Esophagus squamous epithelium (tissue), 5 donors: ENCODE measurements at regions not wholly inside any gene's neighbourhood (a gene's known extent, or its start where the extent isn't known, plus 50 kb on each side); places are given as distances from the start of the nearest gene placed in this dataset.

Source experiments
- DNase-seq: peaks from one replicate; lab custom pipeline; 2025; lab: John Stamatoyannopoulos, UW
- H3K27ac ChIP-seq, 4 donors: fragments of 200-600 bp; sonication (generic); one replicate each; pipeline ENCODE4 v1.5.1; 2016 to 2019; ENCODE audit warnings: mild to moderate bottlenecking in 1 of 4
- H3K27me3 ChIP-seq, 4 donors: fragments of 200-600 bp; sonication (generic); 1 replicate in 3 of 4; 2 replicates in 1 of 4; pipeline versions ENCODE4 v1.5.1 to v1.6.0; 2017 to 2021; ENCODE audit warnings: antibody characterized with exemption in 1 of 4
- H3K36me3 ChIP-seq, 3 donors: fragments of 200-600 bp; sonication (generic); one replicate each; pipeline ENCODE4 v1.5.1; 2016 to 2019
- H3K4me1 ChIP-seq, 3 donors: fragments of 200-600 bp; sonication (generic); one replicate each; pipeline ENCODE4 v1.5.1; 2017 to 2019
- H3K4me3 ChIP-seq, 4 donors: fragments of 200-600 bp; sonication (generic); 1 replicate in 3 of 4; 2 replicates in 1 of 4; pipeline ENCODE4 v1.5.1; 2016 to 2019; ENCODE audit warnings: mild to moderate bottlenecking in 2 of 4, moderate library complexity in 1 of 4
- H3K9me3 ChIP-seq, 3 donors: fragments of 200-600 bp; sonication (generic); one replicate each; pipeline ENCODE4 v1.5.1; 2016 to 2019
- CTCF ChIP-seq, 6 experiments: fragments of 450-650 bp in 4 of 6; fragments of 200-600 bp in 2 of 6; sonication (generic) in 2 of 6; IDR thresholded peaks; one replicate each; pipeline ENCODE4 v1.5.1; 2016 to 2019; ENCODE audit warnings: antibody characterized with exemption in 6 of 6, mild to moderate bottlenecking in 4 of 6, moderate library complexity in 4 of 6
- POLR2A ChIP-seq, 4 donors: fragments of 450-650 bp; IDR thresholded peaks; one replicate each; pipeline ENCODE4 v1.6.1; 2017; ENCODE audit warnings: antibody characterized with exemption in 4 of 4, mild to moderate bottlenecking in 4 of 4, moderate library complexity in 3 of 4
- WGBS, 2 donors: methylation state at CpG; one replicate each; pipeline ENCODE4 v1.1.5; 2018; 5-methylcytosine and 5-hydroxymethylcytosine counted together
- intact Hi-C: fragments of 100-400 bp; cut with DNase I; formaldehyde crosslinking; loops from one replicate; pipeline ENCODE4 v1.15.0; 2022
- donor health status: DM: yes; HTN: yes; CAD: no.

DNA sequence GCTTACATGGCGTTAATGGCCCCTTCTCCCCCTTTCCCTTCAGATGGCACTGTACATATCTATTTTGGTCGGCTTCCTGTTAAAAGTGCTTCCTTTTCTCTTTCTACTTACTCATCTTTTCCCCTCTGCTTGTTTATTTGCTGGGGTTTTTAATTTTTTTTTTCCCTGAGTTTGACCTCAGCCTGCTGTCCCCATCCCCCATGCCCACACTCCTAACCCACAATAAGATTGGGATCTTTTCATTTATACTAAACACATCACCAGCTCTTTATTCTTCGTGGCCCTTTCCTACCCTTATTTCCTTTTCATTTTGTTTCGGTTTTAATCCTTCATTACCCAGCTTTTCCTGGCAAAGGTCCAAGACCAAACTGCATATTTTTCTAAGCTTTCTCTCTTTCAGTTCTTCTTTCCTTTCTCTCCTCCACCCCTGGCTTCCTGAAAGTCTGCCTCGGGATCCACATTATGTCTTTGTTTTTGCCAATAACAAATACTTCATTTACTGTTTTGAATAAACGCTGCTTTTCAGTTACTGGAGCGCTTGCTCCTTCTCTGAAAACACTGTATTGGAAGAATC is 152.0 kb upstream of the USP9X start:
- peaks cover 0 to 28% (median 0%) of the 10 kb centered on the region in 3 donors for H3K4me1 ChIP-seq
- no peaks in the 10 kb centered on the region for H3K27me3 ChIP-seq
- no peaks in the 10 kb centered on the region for H3K9me3 ChIP-seq
- 10 to 22% methylated on average over 7 of the region's 7 CpGs for WGBS, 2 donors
- no peak for DNase-seq
- peak overlapping the region in 3 of 4 donors; percentile 6 to 19 (median 17) for H3K4me3 ChIP-seq
- no peak for TF ChIP-seq POLR2A (IDR thresholded peaks at IDR 0.05)
- no peak for TF ChIP-seq CTCF (IDR thresholded peaks at IDR 0.05)
- H3K27ac ChIP-seq, result peak overlapping the region; percentile 39 to 82 (median 68)
- no peaks in the 10 kb centered on the region for H3K36me3 ChIP-seq
- intact Hi-C loops, result no loop called here

DNA sequence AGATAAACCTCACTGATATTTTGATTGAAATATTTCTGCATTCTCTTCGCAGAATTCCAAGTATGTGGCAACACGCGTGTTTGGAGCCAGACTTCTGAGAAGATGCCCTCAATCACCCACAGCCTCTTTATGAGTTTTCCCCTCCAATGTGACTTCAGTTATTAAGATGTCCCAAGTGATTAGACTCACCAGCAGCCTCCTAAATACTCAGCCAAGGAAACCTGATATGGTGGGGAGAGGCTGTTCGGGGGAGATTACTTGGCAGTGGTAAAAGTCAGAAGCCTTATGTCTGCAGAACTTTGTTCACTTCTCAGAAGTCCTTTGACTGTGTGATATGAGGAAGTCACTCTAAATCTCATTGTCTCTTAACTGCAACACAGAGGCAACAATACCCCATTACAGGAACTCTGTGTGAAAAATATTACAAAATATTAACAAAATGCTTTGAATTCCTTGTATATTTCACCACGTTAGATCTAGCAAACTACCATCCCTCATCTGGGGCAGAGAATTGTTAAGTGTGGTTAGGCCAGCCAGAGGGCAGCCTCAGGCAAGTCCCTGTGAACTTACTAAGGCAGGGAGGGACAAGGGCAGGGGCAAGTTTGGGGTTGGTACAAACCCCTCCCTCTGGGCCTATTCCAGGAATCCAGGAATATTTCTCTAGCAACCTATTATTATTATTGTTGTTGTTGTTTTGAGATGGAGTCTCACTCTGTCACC is 151.4 kb upstream of the USP9X start:
- no peaks in the 10 kb centered on the region for H3K36me3 ChIP-seq
- intact Hi-C loops, result no loop called here
- DNase-seq, result no peak
- H3K4me3 ChIP-seq, result peak overlapping the region in 3 of 4 donors; percentile 6 to 19 (median 17)
- no peaks in the 10 kb centered on the region for H3K9me3 ChIP-seq
- no peaks in the 10 kb centered on the region for H3K27me3 ChIP-seq
- H3K4me1 ChIP-seq, result peaks cover 0 to 28% (median 0%) of the 10 kb centered on the region in 3 donors
- WGBS, 2 donors, result 0 to 46% methylated on average over 2 to 5 of the region's 5 CpGs
- no peak for TF ChIP-seq POLR2A (IDR thresholded peaks at IDR 0.05)
- TF ChIP-seq CTCF (IDR thresholded peaks at IDR 0.05), result no peak
- H3K27ac ChIP-seq, result peak overlapping the region; percentile 39 to 82 (median 68)

- intact Hi-C loops, result no loop called here
- TF ChIP-seq CTCF (IDR thresholded peaks at IDR 0.05), result no peak
- TF ChIP-seq POLR2A (IDR thresholded peaks at IDR 0.05), result no peak
- no peak overlapping the region for H3K4me3 ChIP-seq
- peaks cover 0 to 27% (median 0%) of the 10 kb centered on the region in 3 donors for H3K4me1 ChIP-seq
- WGBS, 2 donors, result 86 to 100% methylated on average over 2 to 6 of the region's 6 CpGs
- H3K9me3 ChIP-seq, result no peaks in the 10 kb centered on the region
- H3K36me3 ChIP-seq, result no peaks in the 10 kb centered on the region
- H3K27ac ChIP-seq, result no peak overlapping the region
- no peak for DNase-seq
- H3K27me3 ChIP-seq, result no peaks in the 10 kb centered on the region
Observed at GRCh38 chrX:40936827-40937226, 148.4 kb upstream of the USP9X start.

- intact Hi-C loops, result no loop called here
- H3K27me3 ChIP-seq, result no peaks in the 10 kb centered on the region
- DNase-seq, result no peak
- peaks cover 0 to 12% (median 0%) of the 10 kb centered on the region in 3 donors for H3K4me1 ChIP-seq
- H3K27ac ChIP-seq, result no peak overlapping the region
- TF ChIP-seq CTCF (IDR thresholded peaks at IDR 0.05) (no peak), POLR2A (IDR thresholded peaks at IDR 0.05) (no peak)
- 77% methylated on average over 5 of the region's 5 CpGs; no CpG with 5 or more reads in 1 of the 2 donors for WGBS, 2 donors
- H3K9me3 ChIP-seq, result no peaks in the 10 kb centered on the region
- no peak overlapping the region for H3K4me3 ChIP-seq
- no peaks in the 10 kb centered on the region for H3K36me3 ChIP-seq
Observed at GRCh38 chrX:40938423-40938822, 146.8 kb upstream of the USP9X start.

DNA sequence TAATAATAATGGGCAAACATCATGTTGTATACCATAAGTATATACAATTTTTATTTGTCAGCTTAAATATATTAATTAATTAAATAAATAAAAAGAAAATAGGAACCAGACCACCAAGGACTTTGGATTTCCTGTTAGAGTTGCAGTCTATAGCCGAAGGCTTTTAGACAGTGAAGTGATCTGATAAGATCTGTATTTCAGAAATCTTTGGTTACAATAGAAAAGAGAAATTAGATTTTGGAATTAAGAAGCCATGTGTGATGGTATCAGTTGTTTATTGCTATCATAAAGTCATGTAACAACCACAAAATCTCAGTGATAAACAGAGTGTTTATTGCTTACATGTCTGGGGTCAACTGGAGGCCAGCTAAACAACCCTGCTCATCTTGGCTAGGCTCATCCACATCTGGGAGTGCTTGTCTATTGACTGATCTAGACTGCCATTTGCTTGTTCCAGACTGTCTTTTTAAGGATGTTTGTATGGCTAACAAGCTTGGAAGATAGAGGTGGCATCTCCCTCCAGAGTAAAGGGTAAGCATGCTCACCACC is 142.1 kb upstream of the USP9X start:
- TF ChIP-seq POLR2A (IDR thresholded peaks at IDR 0.05) (no peak), CTCF (IDR thresholded peaks at IDR 0.05) (no peak)
- WGBS, 2 donors, result 71 to 80% methylated on average over 1 of the region's 1 CpG
- H3K4me3 ChIP-seq, result no peak overlapping the region
- H3K9me3 ChIP-seq, result no peaks in the 10 kb centered on the region
- no peak for DNase-seq
- no peaks in the 10 kb centered on the region for H3K4me1 ChIP-seq
- intact Hi-C loops, result no loop called here
- no peak overlapping the region for H3K27ac ChIP-seq
- no peaks in the 10 kb centered on the region for H3K36me3 ChIP-seq
- no peaks in the 10 kb centered on the region for H3K27me3 ChIP-seq
